ENCODE measurements at regions not wholly inside any gene's neighbourhood (a gene's known extent, or its start where the extent isn't known, plus 50 kb on each side); places are given as distances from the start of the nearest gene placed in this dataset.

GRCh38 chr13:22862478-22862877 lies 318.3 kb upstream of the SGCG start:
- TF ChIP-seq CTCF (IDR thresholded peaks at IDR 0.05), result no peak
- no peak for TF ChIP-seq EP300 (IDR thresholded peaks at IDR 0.05)
- TF ChIP-seq POLR2A (IDR thresholded peaks at IDR 0.05), result no peak
- TF ChIP-seq POLR2AphosphoS5 (IDR thresholded peaks at IDR 0.05), result no peak

Measured in gastroesophageal sphincter (tissue), 3 donors.